Urothelium cell line (cell line): ENCODE measurements at regions not wholly inside any gene's neighbourhood (a gene's known extent, or its start where the extent isn't known, plus 50 kb on each side); places are given as distances from the start of the nearest gene placed in this dataset.
"Not testable (repeated sequence)": the region's sequence is repeated elsewhere in the genome, so short reads cannot be mapped to it uniquely, and the experiment has no call there.

Experiments
- DNase-seq: peaks from one replicate; pipeline ENCODE4 v3.0.0; 2011; ENCODE audit warnings: low spot score, mixed read lengths
- FAIRE-seq: peaks from 2 replicates; lab custom pipeline; 2011; peaks lifted over from hg19 to GRCh38; lab: Jason Lieb, UNC

DNA sequence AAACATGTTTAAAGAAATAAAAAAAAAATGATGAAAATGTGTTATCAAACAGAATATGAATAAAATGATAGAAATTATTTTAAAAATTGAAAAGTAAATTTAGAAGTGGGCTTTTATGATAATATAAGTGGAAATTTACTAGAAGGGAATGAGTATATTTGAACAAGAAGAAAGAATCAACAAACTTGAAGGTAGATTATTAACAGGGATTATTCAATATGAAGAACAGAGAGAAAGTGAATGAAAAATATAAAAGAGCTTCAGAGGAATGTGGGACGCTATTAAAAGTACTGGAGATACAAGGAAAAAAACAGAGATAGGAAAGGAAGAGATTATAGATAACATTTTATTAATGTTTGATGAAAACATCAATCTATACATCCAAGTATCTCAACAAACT, 1014.4 kb upstream of the CITED2 start:
- FAIRE-seq (no peak), DNase-seq (no peak)

- FAIRE-seq (no peak), DNase-seq (no peak)
Measured at GRCh38 chr6:140388192-140388802, 1013.8 kb upstream of the CITED2 start.

GRCh38 chr6:140385679-140386078, 1011.2 kb upstream of the CITED2 start:
- FAIRE-seq (no peak), DNase-seq (no peak)

- DNase-seq = no peak
- FAIRE-seq = no peak
Measured at GRCh38 chr6:140382355-140382754, 1007.9 kb upstream of the CITED2 start.

GRCh38 chr6:140380427-140381218, 1006.2 kb upstream of the CITED2 start:
- FAIRE-seq (no peak), DNase-seq (no peak)

- no peak for FAIRE-seq
- DNase-seq = no peak
Measured at GRCh38 chr6:140379919-140380318, 1005.5 kb upstream of the CITED2 start.

GRCh38 chr6:140376209-140376608, 1001.8 kb upstream of the CITED2 start:
- no peak for FAIRE-seq
- DNase-seq = no peak

DNA sequence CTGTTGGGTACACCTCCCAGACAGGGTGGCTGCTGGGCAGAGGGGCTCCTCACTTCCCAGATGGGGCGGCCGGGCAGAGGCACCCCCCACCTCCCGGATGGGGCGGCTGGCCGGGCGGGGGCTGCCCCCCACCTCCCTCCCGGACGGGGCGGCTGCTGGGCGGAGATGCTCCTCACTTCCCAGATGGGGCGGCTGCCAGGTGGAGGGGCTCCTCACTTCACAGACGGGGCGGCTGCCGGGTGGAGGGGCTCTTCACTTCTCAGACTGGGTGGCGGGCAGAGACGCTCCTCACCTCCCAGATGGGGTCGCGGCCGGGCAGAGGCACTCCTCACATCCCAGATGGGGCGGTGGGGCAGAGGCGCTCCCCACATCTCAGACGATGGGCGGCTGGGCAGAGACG, 999.3 kb upstream of the CITED2 start:
- not testable (repeated sequence) for FAIRE-seq, DNase-seq

DNA sequence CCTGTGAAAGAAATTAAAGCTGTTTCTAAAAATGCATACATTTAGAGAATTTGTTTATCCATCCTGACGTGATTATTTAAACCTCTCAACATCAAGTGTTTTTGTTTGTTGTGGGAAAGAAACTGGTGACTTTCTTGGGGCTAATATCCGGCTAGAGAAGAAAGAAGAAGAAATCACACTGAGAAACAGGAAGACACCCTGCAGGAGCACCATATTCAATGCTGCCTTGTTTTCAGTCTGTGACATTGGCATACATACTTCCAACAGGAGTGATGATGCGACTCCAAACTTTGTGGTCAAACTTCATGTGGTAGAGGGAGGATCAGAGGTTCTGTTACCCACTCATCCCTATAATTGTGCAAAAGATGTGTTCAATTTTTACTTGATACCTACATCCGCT, 997.6 kb upstream of the CITED2 start:
- FAIRE-seq (no peak), DNase-seq (no peak)

GRCh38 chr6:140370976-140371870, 996.8 kb upstream of the CITED2 start:
- DNase-seq (no peak), FAIRE-seq (no peak)

GRCh38 chr6:140370441-140370840, 996.0 kb upstream of the CITED2 start:
- FAIRE-seq (no peak), DNase-seq (no peak)

DNA sequence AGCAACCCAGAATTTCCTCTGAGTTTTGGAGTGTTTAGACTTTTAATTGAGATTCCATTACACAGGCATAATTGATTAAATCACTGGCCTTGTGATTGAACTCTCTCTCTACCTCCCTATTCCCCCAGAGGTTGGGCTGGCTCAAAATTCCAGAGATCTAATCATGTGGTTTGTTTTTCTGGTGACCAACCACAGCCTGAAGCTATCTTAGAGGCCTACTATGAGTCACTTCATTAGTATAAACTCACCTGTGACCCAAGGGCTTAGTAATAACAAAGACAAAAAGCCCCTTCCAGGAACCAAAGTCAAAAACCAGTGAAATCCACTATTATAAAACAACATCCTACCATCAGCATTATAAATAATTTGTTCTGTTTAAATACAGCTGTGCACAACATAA, 992.5 kb upstream of the CITED2 start:
- DNase-seq = peak; percentile 37
- no peak for FAIRE-seq

GRCh38 chr6:140364916-140365315, 990.5 kb upstream of the CITED2 start:
- FAIRE-seq = no peak
- DNase-seq = no peak

- DNase-seq (no peak), FAIRE-seq (no peak)
Measured at GRCh38 chr6:140360651-140361050, 986.2 kb upstream of the CITED2 start.

GRCh38 chr6:140355476-140355875, 981.0 kb upstream of the CITED2 start:
- FAIRE-seq = no peak

GRCh38 chr6:140354296-140354695, 979.8 kb upstream of the CITED2 start:
- no peak for FAIRE-seq
- DNase-seq = no peak

More at GRCh38 chr6:140355476-140355875, 981.0 kb upstream of the CITED2 start:
- no peak for DNase-seq

DNA sequence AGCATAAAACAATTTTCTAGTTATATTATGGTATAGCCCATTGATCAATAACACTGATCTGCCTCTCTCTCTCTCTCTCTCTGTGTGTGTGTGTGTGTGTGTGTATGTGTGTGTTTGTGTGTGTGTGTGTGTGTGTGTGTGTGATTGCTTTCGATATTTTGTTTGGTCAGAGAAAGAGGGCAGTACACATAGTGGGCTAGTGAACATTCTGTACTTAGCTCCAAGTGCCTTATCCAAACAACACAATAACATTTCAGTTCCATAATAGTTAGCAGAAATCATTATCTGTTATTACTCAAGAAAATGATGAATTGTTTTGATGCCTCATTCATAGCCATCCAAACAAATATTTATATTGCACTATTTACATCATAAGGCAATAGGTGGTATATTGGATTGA, 979.1 kb upstream of the CITED2 start:
- FAIRE-seq = no peak
- DNase-seq = no peak

DNA sequence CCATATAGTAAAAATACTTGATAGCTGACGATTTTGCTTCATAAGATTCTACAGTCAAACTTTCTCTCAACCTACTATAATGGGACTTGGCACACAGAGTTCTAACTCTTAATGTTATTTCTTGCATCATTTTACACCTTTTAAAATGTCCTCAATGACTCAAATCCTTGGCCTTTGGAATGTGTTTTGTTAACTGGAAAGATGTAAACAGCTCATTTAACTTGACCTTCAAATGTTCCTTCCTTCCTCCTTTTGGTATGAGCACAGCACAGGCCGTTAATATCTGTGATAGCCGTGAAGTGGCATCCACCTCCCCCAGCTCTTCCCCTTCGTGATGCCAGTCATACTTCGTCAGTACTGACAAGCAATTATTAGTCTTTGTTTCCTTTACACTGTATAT, 972.0 kb upstream of the CITED2 start:
- FAIRE-seq (peak; percentile 86), DNase-seq (no peak)

GRCh38 chr6:140345935-140346334, 971.5 kb upstream of the CITED2 start:
- FAIRE-seq (no peak), DNase-seq (no peak)

DNA sequence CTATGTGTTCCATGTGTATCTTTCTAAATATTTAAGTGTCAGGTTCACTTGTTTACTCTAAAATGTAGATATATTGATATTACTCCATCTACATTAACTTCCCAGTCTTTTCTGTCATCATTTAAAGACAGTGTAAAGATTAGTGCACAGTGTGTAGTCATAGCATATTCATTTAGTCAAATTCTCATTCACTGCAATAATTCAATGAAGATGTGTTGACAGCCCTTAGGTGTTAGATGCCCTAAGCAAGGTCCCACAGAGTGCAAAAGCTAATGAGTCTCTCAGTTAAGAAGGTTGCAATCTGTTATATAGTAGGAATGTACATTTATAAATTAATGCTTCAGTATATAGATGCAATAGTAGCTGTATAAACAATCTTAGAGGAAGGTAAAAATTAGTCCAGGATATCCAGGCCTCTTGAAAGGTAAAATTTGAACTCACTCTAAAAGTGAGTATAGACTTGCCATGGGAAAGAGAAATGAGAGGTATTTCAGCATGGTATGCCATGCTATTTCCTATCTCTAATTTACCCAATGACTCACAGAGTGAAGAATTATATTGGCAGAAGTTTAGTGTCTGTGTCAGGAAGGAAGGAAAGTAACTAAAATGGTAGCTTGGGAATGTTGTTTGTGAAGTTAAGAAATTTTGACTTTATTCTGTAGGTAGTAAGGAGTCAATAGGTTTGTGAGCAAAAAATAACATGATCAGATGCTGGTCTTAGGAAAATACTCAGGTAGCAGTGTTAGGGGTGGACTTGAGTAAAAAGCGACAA, 969.9 kb upstream of the CITED2 start:
- FAIRE-seq = no peak
- DNase-seq = no peak

- FAIRE-seq (no peak), DNase-seq (no peak)
Measured at GRCh38 chr6:140343128-140343527, 968.7 kb upstream of the CITED2 start.
